DMS114 treated with DMSO at 0.1 percent for 48 hours (cell line): ENCODE measurements at regions not wholly inside any gene's neighbourhood (a gene's known extent, or its start where the extent isn't known, plus 50 kb on each side); places are given as distances from the start of the nearest gene placed in this dataset.

Source experiments
- DNase-seq: peaks from one replicate; lab custom pipeline; 2025; ENCODE audit not compliant: unreplicated experiment; lab: John Stamatoyannopoulos, UW

DNA sequence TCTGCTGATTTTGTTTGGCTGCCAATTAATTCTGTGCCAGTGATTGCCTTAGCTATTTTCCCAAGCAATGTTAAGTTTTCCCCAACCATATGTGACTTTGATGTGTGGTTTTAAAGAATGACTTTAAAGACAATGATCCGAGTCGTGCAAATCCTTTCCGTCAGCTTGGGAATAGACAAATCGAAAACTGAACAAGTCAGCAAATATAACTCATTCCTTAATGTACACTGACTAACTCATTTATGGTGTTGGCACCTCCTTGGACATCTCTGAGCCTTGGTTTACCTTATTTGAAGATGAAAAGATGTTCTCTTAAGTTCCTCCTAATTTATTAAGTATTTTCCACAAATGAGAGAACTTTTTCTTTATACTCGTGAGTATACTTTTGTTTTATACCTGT, 249.4 kb upstream of the SLCO3A1 start:
- DNase-seq: no peak

DNA sequence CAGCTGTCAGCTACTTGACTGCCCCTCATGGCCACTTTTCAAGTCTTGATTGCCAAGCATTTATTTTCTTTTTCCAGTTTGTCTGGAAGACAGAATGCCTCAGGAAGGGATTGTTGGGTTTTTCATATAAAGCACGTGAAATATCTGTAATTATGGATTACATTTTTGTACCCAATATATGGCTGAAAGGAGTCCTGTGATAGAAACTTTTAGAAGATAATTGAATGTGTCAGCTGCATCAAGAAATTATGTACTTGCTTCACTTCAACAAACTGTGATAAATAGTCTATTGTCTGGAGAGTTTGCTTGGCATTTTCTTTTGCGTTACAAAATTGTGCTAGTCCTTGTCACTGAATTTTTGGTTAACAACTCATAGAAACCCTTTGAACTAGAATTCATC, 247.9 kb upstream of the SLCO3A1 start:
- no peak for DNase-seq

DNA sequence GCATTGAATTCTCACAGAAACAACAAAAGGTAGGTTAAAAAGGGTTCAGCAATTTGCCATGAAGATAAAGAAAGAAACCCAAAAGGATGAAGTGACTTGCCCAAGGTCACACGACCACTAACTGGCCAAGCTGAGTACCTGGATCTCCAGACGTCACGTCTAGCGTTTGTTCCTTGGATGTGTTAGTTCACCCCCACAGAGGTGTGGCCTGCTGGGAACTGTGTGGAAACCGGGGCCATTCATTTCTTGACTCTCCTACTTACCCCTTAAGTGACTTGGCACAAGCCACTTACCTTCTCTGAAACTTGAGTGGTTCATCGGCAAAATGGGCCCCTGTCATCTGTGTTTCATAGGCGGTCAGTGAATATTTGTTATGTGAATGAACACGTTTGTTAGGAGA, 244.3 kb upstream of the SLCO3A1 start:
- no peak for DNase-seq

DNA sequence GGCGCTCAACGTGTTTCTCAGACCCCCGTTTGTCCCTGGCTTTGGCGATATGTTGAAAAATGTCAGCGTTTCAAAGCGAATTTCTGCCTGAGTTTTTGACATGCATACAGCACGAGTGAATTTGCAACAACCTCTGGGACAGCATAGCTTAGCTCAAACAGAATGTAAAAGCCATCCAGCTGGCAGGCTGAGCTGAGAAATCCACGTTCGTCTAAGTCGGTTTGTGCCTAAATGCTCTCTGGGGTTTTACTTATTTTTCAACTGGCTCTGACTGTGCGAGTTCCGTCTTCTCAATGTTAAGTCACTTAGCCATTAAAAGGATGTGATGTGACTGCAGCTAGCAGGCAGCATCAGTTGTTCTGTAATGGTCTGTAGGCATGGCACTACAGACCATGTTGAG, 243.5 kb upstream of the SLCO3A1 start:
- DNase-seq: no peak

DNA sequence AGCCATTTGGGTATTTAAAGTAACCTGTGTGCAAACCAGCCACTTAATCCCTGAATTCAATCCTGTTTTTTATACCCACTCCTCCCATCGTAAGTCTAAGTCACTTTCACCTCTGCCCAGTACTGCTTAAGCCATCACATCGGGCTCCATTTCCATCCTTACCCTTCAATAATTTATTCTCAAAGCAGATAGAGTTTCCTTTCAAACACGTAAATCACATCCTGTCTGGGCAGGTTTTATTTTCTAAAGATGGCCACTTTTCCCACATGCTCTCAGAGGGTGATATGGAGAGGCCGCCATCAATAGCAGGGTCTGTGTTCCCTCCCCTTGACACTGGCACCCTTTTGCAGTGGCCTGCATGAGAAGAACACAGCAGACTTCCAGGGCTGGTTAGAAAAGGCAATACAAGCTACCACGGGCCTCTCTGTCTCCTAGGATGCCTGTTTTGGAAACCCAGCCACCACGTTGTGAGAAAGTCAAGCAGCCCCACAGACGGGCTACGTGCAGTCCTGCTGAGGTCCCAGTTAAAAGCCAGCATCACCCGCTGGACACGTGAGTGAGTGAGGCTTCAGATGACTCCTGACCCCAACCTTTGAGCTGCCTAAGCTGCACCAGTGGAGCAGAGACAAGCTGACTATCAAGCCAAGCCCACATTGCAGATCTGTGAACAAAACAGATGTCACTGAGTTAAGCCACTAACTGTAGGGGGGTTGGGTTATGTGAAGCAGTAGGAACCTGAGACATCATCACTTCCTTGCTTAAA, 241.8 kb upstream of the SLCO3A1 start:
- DNase-seq: no peak

DNA sequence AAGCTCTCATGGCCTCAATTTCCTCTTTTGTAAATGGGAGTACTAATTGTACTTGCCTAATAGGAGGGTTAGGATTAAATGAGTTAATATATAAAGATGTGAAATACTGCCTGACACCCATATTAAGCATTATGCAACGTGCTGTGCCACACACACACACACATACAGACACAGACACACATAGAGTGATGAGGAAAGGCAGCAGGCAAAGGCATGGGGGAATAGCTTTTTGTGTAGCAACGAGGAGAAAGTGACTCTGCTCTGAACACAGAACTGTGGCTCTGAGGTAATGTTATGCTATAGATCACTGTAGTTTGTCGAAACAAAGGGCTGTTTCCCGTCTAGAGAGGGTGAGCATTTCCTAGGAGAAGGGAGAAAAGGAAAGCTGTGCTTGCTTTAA, 233.3 kb upstream of the SLCO3A1 start:
- no peak for DNase-seq

DNA sequence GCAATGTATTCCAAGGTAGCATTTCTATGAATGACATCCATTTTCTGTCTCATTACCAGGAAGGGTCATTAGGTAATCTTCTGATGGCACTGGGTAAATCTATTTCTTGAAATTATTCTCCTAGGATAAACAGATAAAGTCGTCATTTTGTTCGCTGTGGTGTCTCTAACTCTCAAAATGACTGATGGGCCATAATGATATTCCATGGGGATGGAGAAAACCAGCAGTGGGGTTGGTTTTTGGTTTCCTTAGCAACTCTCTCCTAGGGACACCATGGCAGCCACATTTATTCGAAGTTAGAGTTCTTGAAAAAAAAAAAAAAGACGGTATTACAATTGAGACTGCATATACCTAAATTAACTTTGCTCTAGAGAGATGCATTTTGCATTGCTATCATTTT, 231.3 kb upstream of the SLCO3A1 start:
- DNase-seq: no peak

DNA sequence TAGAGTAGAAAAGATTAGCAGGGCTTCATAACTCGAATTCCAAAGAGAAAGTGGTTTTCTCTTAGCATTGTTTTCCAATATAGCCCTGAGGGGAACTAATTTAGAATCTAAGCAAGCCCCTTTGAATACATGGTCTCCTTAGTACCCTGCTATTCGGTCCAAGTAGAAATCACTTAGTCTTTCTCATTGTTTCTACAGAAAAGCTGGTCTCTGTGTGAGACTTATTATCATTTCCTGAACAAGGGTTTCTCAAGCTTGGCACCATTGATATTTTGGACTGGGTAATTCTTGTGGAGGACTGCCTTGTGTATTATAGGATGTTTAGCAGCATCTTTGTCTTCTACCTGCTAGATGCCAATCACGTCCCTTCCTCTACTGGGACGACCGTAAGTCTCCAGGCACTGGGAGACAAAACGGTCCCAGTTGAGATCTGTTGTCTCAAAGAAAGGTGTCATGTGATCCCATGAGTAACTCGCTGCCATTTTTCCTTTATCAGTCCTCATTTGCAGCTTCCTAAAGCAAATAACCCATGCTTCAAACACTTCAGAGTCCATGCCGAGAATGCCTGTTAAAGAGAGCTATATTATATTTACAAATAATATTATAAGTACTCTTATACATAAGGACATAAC, 230.7 kb upstream of the SLCO3A1 start:
- DNase-seq: no peak

DNA sequence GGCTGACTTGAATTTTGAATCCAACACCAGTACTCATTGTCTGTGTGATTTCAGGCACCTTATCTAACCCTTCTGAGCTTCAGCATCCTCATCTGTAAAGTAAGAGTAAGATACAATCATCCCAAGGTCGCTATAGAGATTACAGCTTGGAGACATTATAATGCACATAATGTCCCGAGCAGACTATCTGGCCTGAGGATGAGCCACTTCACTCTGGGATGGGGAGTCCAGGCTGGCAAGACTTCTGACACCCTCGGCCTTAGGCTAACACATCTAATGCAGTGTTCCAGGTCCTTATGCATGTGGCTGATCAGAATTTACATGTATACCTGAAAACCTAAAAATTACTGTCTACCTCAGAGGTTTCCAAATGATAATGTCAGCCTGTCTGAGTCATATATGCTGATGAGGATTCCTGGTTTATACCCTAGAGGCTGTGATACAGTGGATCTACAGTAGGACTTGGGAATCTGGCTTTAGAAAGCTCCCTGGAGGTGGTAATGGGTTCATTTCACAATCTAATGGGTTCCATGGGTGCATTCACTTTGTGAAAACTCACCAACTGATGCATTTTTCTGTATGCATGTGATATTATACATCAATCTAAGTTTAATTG, 229.0 kb upstream of the SLCO3A1 start:
- no peak for DNase-seq

DNA sequence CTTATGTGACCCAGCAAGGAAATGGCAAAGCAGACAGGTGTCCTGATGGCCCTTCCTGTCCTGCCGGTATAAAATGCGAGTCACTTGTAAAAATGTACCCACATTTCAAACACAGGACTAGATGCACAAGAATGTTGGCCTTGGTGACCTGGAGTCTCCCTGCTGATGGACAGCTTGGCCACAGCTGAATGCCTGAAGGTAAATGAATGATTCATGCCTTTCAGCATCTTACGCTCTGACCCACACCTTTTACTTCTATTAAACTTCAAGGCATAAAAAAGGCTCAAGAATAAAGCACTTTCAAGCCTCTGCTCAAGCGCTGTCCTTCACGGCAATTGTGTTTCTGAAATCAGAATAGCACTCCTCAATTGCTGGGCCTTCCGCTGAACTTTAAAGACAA, 228.0 kb upstream of the SLCO3A1 start:
- DNase-seq: no peak

DNA sequence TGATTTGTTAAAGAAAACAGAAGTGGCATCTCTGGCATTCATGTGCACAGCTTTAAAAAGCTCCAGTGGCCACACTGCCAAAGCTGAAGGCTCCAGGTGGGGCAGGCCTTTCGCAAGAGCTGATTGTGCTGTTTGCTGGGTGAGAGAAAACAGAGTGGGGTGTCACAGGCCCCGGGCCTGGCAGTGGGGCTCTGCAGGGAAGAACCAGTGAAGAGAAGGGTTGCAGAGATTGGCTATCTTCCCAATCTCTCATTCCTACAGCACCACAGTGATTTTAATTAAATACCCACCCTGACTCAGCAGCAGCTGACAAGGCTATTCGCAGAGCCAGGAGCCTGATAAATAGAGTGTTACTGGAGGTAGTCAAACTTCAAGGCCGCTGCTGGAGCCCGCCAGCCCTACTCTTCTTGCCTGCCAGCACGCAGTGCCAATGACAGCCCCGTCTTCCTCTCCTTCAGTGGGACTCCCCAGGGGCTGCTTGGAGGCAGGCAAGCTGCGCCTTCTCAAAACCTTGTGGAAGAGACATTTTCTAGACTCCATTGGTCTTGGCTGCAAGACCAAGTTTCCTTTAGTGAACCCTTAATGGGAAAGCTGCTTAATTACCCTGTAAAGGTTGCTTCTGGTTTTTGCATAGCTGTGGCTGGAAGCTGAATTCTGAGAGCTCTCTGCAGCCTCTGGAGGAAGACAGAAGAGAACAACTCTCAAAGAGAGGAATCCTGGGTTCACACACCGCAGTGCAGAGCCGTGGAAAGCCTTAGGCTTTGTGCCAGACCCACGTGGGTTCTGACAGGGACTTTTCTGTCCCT, 225.8 kb upstream of the SLCO3A1 start:
- no peak for DNase-seq

DNA sequence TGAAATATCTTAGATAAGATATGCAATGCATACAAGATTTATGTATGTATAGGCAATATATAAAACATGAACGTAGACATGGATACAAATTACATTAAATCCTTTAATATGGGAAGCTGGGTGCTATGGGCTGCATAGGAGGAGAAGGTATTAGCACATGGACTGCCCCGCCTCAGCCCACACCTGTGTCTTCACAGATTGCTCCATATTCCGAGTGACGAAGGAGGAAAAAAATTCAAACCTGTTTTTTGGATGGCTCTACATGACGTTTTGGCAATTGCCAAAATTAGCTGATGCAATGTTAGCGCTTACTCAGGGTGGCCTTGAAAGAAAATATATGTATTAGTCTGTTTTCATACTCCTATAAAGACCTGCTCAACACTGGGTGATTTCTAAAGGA, 223.4 kb upstream of the SLCO3A1 start:
- no peak for DNase-seq

DNA sequence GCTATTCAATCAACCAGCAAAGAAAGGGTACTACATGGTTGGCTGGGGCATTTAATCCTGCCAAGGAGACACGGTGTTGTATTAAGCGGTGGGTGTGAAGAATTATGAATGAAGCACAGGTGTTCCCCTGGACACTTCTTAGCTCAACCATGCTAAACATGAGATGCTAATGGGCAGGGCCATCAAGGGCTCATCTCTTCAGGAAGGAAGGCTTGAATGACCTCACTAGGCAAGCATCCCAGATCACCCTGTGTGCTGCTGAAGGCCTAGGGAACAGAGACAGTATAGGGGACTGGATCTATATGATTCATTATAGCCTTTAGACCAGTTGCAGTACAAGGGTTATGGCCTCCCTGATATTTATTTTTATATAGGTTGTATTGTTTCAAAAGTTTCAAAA, 221.3 kb upstream of the SLCO3A1 start:
- no peak for DNase-seq

DNA sequence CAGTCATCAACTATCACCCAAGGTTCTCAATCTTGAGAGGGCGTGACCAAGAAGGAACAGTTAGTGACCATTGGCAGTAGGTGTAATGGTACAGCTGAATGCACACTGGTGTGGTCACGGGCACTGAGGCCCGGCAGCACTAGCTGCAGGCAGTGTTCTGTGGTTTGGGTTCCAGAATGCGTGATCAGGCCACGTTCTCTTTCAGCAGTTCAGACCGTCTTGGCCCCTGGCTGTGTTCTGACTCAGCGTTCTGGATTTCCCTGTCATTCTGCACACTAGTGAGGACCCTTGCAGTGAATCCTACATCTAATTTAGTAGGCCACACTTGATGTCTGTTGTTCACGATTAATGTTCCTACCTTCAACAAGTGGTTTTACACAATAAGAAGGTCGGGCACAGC, 220.5 kb upstream of the SLCO3A1 start:
- DNase-seq: no peak

DNA sequence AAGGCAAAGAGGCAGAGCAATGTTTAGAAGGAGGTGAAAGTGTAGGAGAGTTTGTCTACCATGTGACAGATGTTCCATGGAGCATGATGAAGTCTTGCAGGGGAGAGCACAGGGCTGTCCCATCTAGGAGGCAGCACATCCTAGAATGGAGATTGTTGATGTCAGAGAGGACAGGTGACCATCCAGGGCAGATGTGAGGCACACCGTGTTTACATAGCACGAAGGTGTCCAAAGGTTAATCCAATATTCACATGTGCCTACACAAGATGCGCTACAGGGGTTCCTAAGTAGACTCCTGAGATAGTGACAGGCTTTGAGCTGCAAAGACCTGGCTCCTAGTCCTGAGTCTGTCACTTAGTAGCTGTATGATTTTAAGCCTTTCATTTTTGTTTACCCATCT, 219.3 kb upstream of the SLCO3A1 start:
- no peak for DNase-seq

DNA sequence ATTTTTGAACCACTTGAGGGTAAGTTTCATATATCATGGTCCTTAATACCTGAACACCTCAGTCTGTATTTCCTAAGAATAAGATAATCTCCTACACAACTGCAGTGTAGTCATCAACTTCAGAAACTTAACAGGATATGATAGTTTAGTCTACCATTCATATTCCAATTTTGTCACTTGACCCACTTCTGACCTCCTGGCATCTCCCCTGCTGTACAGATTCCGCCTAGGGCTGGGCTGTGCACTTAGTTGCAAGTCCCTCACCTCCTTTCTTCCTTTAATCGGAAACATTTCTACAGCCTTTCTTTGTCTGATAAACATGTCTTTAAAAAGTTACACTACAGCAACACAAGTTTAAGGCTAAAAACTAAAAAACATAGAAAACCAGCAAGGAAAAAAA, 218.4 kb upstream of the SLCO3A1 start:
- DNase-seq: no peak

DNA sequence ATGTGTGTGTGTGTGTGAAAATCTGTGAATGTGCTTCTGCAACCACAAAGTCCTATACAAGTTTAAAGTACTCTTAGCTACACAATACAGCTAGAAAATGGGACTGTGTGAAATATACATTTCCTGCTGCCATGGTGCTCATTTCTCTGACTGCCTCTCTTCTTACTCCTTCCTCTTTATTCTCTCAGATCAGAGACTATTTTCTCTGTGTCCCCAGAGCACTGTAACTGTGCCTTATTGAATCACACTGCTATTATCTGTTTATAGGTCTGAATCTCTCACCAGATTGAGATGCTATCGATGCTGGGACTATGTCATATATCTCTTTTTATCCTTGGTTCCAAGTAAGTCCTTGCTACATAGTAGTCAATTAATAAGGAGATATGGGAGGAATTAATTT, 217.9 kb upstream of the SLCO3A1 start:
- no peak for DNase-seq

DNA sequence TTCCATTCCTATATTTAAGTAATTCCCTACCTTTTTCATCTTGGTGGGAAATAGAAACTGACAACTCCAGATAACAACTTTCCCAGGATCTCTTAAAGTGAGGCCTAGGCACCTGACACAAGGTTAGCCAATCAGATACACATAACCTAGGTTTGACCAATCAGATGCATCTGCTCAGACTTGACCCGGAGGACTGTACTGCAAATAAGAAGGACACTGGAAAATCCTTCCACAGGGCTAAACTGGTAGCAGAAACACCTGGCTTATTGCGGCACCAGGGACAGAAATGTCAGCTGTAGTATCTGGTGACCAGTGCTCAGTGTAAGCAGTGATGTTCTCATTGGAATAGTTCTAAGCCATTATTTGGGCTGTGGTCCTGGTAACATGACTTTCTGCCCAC, 204.5 kb upstream of the SLCO3A1 start:
- no peak for DNase-seq

DNA sequence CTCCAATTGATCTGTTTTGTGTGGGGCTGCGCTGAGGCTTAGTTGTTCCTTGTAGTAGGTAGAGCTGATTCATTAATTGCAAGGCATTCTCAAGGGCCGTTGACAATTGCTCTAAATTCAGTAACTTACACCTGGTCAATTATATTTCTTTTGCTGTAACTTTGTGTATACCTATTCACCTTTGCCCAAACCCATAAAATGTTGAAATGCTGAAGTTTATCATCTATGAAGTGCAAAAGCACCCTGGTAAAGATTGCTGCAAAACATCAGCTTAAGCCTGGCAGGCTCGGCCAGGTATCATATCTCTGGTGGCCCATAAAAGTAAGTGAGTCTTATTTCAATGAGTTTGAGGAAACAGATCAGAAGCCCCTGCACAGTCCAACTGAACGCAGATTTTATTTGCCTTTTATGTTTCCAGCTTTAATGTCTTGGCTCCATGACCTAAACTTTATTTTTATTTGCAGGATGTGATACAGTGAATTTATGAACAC, 203.6 kb upstream of the SLCO3A1 start:
- no peak for DNase-seq

DNA sequence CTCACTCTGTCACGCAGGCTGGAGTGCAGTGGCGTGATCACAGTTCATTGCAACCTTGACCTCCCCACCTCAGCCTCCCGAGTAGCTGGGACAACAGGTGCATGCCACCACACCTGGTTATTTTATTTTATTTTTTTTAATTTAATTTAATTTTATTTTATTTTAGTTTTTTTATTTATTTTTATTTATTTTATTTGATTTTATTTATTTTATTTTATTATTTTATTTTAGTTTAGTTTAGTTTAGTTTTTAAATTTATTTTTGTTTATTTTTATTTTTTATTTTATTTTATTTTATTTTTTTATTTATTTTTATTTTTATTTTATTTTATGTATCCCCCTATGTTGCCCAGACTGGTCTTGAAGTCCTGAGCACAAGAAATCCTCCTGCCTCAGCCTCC, 202.3 kb upstream of the SLCO3A1 start:
- no peak for DNase-seq

DNA sequence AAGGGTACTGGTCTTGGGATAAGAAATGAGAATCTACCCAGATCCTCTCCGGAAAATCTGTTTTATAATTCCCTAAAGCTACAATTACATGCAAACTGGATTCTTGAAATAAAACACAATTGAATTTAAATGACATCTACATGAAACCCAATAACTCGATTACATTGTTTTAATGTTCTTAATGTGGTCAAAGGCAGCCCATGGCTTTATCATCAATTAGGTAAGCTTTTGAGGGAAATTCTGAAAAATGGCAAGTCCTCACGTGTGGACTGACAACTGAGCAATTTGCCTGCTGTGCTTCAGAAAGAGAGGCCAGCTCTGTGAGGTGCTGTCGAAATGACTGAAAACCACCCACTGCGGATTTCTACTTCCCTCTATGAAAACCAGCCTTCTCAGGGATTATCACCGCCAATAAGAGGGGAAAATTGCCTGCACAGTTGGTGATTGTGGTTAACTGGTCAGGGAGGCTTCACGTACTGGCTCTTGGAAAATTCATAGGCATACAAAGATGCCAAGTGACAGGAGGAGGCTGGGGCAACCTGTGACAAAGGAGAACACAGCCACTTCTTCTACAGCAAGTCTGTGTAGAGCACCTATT, 200.8 kb upstream of the SLCO3A1 start:
- no peak for DNase-seq
